Ovary (tissue), 7 donors: ENCODE measurements at regions not wholly inside any gene's neighbourhood (a gene's known extent, or its start where the extent isn't known, plus 50 kb on each side); places are given as distances from the start of the nearest gene placed in this dataset.

Experiments used
- DNase-seq, 5 donors: peaks; one replicate each; pipeline ENCODE4 v3.0.0-alpha.2; 2019 to 2020
- H3K27ac ChIP-seq, 2 donors: fragments of 200-600 bp; one replicate each; pipeline versions ENCODE4 v1.5.1 to v1.8.0; 2019 to 2022
- H3K27me3 ChIP-seq: fragments of 200-600 bp; one replicate; pipeline ENCODE4 v1.8.0; 2022
- H3K36me3 ChIP-seq: fragments of 200-600 bp; sonication (generic); one replicate; pipeline ENCODE4 v1.5.1; 2019
- H3K4me1 ChIP-seq: one replicate; pipeline ENCODE4 v1.8.1; 2013; ENCODE audit warnings: mild to moderate bottlenecking, moderate library complexity; ENCODE audit not compliant: insufficient read depth
- H3K4me3 ChIP-seq: fragments of 200-600 bp; sonication (generic); one replicate; pipeline ENCODE4 v1.5.1; 2017
- H3K9me3 ChIP-seq, 2 donors: fragments of 200-600 bp in 1 of 2; sonication (generic) in 1 of 2; one replicate each; pipeline versions ENCODE4 v1.5.1 to v1.8.1; 2013 to 2019; ENCODE audit warnings: mild to moderate bottlenecking in 1 of 2, moderate library complexity in 1 of 2
- CTCF ChIP-seq, 3 donors: fragments of 450-650 bp in 2 of 3; fragments of 200-600 bp in 1 of 3; IDR thresholded peaks; one replicate each; pipeline versions ENCODE4 v1.5.1 to v1.8.0; 2016 to 2022; ENCODE audit warnings: antibody characterized with exemption in 3 of 3, mild to moderate bottlenecking in 1 of 3
- EP300 ChIP-seq: sonication (generic); formaldehyde crosslinking; IDR thresholded peaks from one replicate; pipeline ENCODE4 v1.6.1; 2017; ENCODE audit warnings: antibody characterized with exemption
- POLR2A ChIP-seq: fragments of 450-650 bp; IDR thresholded peaks from one replicate; pipeline ENCODE4 v1.6.1; 2017; ENCODE audit warnings: antibody characterized with exemption, mild to moderate bottlenecking, moderate library complexity
- WGBS, 3 donors: extraction: QIAGEN DNeasy Blood & Tissue Kit in 1 of 3; methylation state at CpG; one replicate each; pipeline versions ENCODE4 v1.1.5 to v1.1.7; 2013 to 2017; 5-methylcytosine and 5-hydroxymethylcytosine counted together
- intact Hi-C, 4 donors: fragments of 100-400 bp; cut with DNase I; formaldehyde crosslinking; loops; one replicate each; pipeline versions ENCODE4 v1.11.0 to v1.15.1; 2022 to 2023
- donor health status: DM: no; HTN: no; CAD: no; lungs with moderate emphysema.
- donor health status: DM: no; HTN: no; CAD: no.
- donor health status: Bipolar disorder and iron deficiency.
- donor health status: DM: no; HTN: no; CAD: no.
- donor health status: DM: yes; HTN: yes; CAD: no.

GRCh38 chr3:104805042-104805441 lies 561.7 kb upstream of the ALCAM start:
- no peak for DNase-seq
- TF ChIP-seq POLR2A, result no peak
- no peak for TF ChIP-seq CTCF (IDR thresholded peaks at IDR 0.05)
- no peak for TF ChIP-seq EP300
- Histone ChIP-seq H3K36me3 (no peaks in the 10 kb centered on the region), H3K27ac (no peak overlapping the region), H3K9me3 (no peaks in the 10 kb centered on the region), H3K4me3 (no peak overlapping the region), H3K27me3 (no peaks in the 10 kb centered on the region), H3K4me1 (no peaks in the 10 kb centered on the region)
- WGBS, 3 donors, result 88 to 95% (median 88%) methylated on average over 5 of the region's 5 CpGs
- intact Hi-C loops, result no loop called here

GRCh38 chr3:104805508-104805907 lies 561.2 kb upstream of the ALCAM start:
- Histone ChIP-seq H3K9me3 (no peaks in the 10 kb centered on the region), H3K36me3 (no peaks in the 10 kb centered on the region), H3K27me3 (no peaks in the 10 kb centered on the region), H3K4me1 (no peaks in the 10 kb centered on the region), H3K4me3 (no peak overlapping the region), H3K27ac (no peak overlapping the region)
- no peak for DNase-seq
- TF ChIP-seq CTCF (IDR thresholded peaks at IDR 0.05), result no peak
- TF ChIP-seq EP300, result no peak
- TF ChIP-seq POLR2A, result no peak
- intact Hi-C loops, result no loop called here
- WGBS, 3 donors, result 67 to 72% (median 70%) methylated on average over 5 of the region's 5 CpGs

- no peak for DNase-seq
- H3K27me3 ChIP-seq, result no peaks in the 10 kb centered on the region
- H3K27ac ChIP-seq, result no peak overlapping the region
- intact Hi-C loops, result no loop called here
- no peaks in the 10 kb centered on the region for H3K36me3 ChIP-seq
- H3K4me3 ChIP-seq, result no peak overlapping the region
- TF ChIP-seq EP300, result no peak
- TF ChIP-seq POLR2A, result no peak
- TF ChIP-seq CTCF (IDR thresholded peaks at IDR 0.05), result no peak
- WGBS, 3 donors, result 93 to 96% (median 93%) methylated on average over 1 of the region's 1 CpG
- H3K4me1 ChIP-seq, result no peaks in the 10 kb centered on the region
- H3K9me3 ChIP-seq, result no peaks in the 10 kb centered on the region
Measured at GRCh38 chr3:104810896-104811295, 555.8 kb upstream of the ALCAM start.

GRCh38 chr3:104816008-104816407 lies 550.7 kb upstream of the ALCAM start:
- TF ChIP-seq POLR2A (no peak), CTCF (IDR thresholded peaks at IDR 0.05) (no peak), EP300 (no peak)
- Histone ChIP-seq H3K36me3 (no peaks in the 10 kb centered on the region), H3K27ac (no peak overlapping the region), H3K9me3 (no peaks in the 10 kb centered on the region), H3K27me3 (no peaks in the 10 kb centered on the region), H3K4me3 (no peak overlapping the region), H3K4me1 (no peaks in the 10 kb centered on the region)
- intact Hi-C loops, result no loop called here
- no peak for DNase-seq
- 44 to 48% (median 46%) methylated on average over 2 of the region's 2 CpGs for WGBS, 3 donors

GRCh38 chr3:104816716-104817115 lies 550.0 kb upstream of the ALCAM start:
- DNase-seq, result no peak
- WGBS, 3 donors, result 75 to 92% (median 84%) methylated on average over 1 of the region's 1 CpG
- H3K9me3 ChIP-seq, result no peaks in the 10 kb centered on the region
- H3K27ac ChIP-seq, result no peak overlapping the region
- H3K4me3 ChIP-seq, result no peak overlapping the region
- no peaks in the 10 kb centered on the region for H3K4me1 ChIP-seq
- intact Hi-C loops, result no loop called here
- no peaks in the 10 kb centered on the region for H3K36me3 ChIP-seq
- TF ChIP-seq EP300 (no peak), CTCF (IDR thresholded peaks at IDR 0.05) (no peak), POLR2A (no peak)
- H3K27me3 ChIP-seq, result no peaks in the 10 kb centered on the region
